ENCODE measurements at regions not wholly inside any gene's neighbourhood (a gene's known extent, or its start where the extent isn't known, plus 50 kb on each side); places are given as distances from the start of the nearest gene placed in this dataset.

DNA sequence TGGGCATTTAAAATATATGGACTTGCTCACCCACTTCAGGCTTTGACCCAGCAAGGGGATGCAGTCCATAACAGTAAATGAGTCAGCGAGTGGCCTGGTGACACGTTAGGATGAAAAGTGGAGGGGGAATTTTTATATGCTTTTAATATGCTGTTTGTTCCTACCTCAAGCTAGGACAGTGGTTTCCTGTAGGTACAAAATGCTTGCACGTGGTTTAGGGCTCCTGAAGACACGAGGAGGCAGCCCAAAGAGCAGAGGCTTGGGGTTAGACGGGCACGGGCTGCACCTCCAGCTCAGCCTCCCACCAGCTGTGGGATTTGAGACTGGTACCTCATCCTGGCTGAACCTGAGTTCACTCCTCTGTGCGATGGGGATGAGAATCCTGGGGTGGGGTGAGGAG, 306.2 kb upstream of the CXCR4 start:
- TF ChIP-seq, protein P1, sequence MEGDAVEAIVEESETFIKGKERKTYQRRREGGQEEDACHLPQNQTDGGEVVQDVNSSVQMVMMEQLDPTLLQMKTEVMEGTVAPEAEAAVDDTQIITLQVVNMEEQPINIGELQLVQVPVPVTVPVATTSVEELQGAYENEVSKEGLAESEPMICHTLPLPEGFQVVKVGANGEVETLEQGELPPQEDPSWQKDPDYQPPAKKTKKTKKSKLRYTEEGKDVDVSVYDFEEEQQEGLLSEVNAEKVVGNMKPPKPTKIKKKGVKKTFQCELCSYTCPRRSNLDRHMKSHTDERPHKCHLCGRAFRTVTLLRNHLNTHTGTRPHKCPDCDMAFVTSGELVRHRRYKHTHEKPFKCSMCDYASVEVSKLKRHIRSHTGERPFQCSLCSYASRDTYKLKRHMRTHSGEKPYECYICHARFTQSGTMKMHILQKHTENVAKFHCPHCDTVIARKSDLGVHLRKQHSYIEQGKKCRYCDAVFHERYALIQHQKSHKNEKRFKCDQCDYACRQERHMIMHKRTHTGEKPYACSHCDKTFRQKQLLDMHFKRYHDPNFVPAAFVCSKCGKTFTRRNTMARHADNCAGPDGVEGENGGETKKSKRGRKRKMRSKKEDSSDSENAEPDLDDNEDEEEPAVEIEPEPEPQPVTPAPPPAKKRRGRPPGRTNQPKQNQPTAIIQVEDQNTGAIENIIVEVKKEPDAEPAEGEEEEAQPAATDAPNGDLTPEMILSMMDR (IDR thresholded peaks at IDR 0.05), result no peak
- intact Hi-C loops (cut with DNase I), result loop anchor here in 2 of 3 donors (5.0 to 10.0 kb wide), 2 partner anchors 1411 to 1413 kb away; no protein-coding TSS in a partner anchor
- FAIRE-seq, result no peak
- WGBS, 2 donors, result 57 to 59% methylated on average over 7 of the region's 7 CpGs
- H3K4me3 ChIP-seq, result no peak overlapping the region
- H3K9me3 ChIP-seq, result no peaks in the 10 kb centered on the region
- H3K4me1 ChIP-seq, result no peaks in the 10 kb centered on the region
- no peaks in the 10 kb centered on the region for H3K27me3 ChIP-seq
- ATAC-seq, result no peak
- no peaks in the 10 kb centered on the region for H3K36me3 ChIP-seq
- H3K27ac ChIP-seq, result no peak overlapping the region
- no peak for DNase-seq

GRCh38 chr2:136423516-136423996, 305.6 kb upstream of the CXCR4 start:
- TF ChIP-seq, protein P1 (IDR thresholded peaks at IDR 0.05), result peak; percentile 56 to 87 (median 84)
- Histone ChIP-seq H3K9me3 (no peaks in the 10 kb centered on the region), H3K4me1 (no peaks in the 10 kb centered on the region), H3K4me3 (peak overlapping the region in 2 of 4 donors; percentile 15 to 34), H3K27me3 (no peaks in the 10 kb centered on the region), H3K27ac (no peak overlapping the region), H3K36me3 (no peaks in the 10 kb centered on the region)
- WGBS, 2 donors, result 2 to 4% methylated on average over 27 of the region's 27 CpGs
- FAIRE-seq (no peak), ATAC-seq (peak; percentile 96 to 100 (median 98)), DNase-seq (peak; percentile 49 to 89 (median 70))
- intact Hi-C loops (cut with DNase I), result loop anchor here in 2 of 3 donors (5.0 to 10.0 kb wide), 2 partner anchors 1411 to 1414 kb away; no protein-coding TSS in a partner anchor

GRCh38 chr2:136422512-136422911, 304.6 kb upstream of the CXCR4 start:
- H3K9me3 ChIP-seq, result no peaks in the 10 kb centered on the region
- no peak overlapping the region for H3K4me3 ChIP-seq
- no peak for DNase-seq
- no peak for FAIRE-seq
- no peaks in the 10 kb centered on the region for H3K4me1 ChIP-seq
- ATAC-seq, result no peak
- H3K27me3 ChIP-seq, result no peaks in the 10 kb centered on the region
- TF ChIP-seq, protein P1 (IDR thresholded peaks at IDR 0.05), result no peak
- H3K36me3 ChIP-seq, result no peaks in the 10 kb centered on the region
- intact Hi-C loops (cut with DNase I), result loop anchor here in 2 of 3 donors (5.0 to 10.0 kb wide), 2 partner anchors 1412 to 1415 kb away; no protein-coding TSS in a partner anchor
- 74 to 75% methylated on average over 2 of the region's 2 CpGs for whole genome bisulfite sequencing, 2 donors
- H3K27ac ChIP-seq, result no peak overlapping the region

DNA sequence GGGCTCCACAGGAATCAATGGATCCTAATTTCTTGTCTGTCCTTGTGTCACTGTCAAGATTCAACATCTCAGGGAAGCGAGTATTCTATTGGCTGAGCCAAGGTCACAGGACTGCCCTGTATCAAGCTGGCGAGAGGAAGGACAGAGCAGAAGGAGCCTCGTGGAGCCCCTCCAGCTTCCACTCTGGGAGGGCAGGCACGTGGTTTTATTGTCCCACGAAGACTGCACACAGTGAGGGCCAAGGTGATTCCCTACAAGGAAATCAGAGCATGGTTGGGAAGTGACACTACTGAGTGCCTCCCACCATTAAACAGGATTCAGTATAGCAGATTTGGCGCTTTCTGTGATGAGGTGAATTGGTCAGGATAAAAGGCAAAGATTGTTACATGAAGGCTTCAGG, 302.4 kb upstream of the CXCR4 start:
- Histone ChIP-seq H3K27me3 (no peaks in the 10 kb centered on the region), H3K9me3 (no peaks in the 10 kb centered on the region), H3K36me3 (no peaks in the 10 kb centered on the region), H3K27ac (no peak overlapping the region), H3K4me1 (no peaks in the 10 kb centered on the region), H3K4me3 (no peak overlapping the region)
- DNase-seq, result no peak
- 40 to 53% methylated on average over 6 of the region's 6 CpGs for WGBS, 2 donors
- ATAC-seq, result no peak
- TF ChIP-seq, protein P1 (IDR thresholded peaks at IDR 0.05), result no peak
- intact Hi-C loops (cut with DNase I), result loop anchor here in 2 of 3 donors (5.0 to 10.0 kb wide), 2 partner anchors 1414 to 1417 kb away; no protein-coding TSS in a partner anchor
- no peak for FAIRE-seq

- ATAC-seq (no peak), DNase-seq (no peak), FAIRE-seq (no peak)
- no peaks in the 10 kb centered on the region for H3K27me3 ChIP-seq
- H3K4me1 ChIP-seq, result no peaks in the 10 kb centered on the region
- TF ChIP-seq, protein P1 (IDR thresholded peaks at IDR 0.05), result no peak
- intact Hi-C loops (cut with DNase I), result no loop called here
- H3K36me3 ChIP-seq, result no peaks in the 10 kb centered on the region
- no peak overlapping the region for H3K27ac ChIP-seq
- 42 to 54% methylated on average over 1 of the region's 1 CpG for WGBS, 2 donors
- no peak overlapping the region for H3K4me3 ChIP-seq
- no peaks in the 10 kb centered on the region for H3K9me3 ChIP-seq
Measured at GRCh38 chr2:136411946-136412345, 294.0 kb upstream of the CXCR4 start.
